Ovary (tissue), 3 donors: ENCODE measurements at regions not wholly inside any gene's neighbourhood (a gene's known extent, or its start where the extent isn't known, plus 50 kb on each side); places are given as distances from the start of the nearest gene placed in this dataset.

Experiments used
- CTCF ChIP-seq, 3 donors: fragments of 450-650 bp in 2 of 3; fragments of 200-600 bp in 1 of 3; IDR thresholded peaks; one replicate each; pipeline versions ENCODE4 v1.5.1 to v1.8.0; 2016 to 2022; ENCODE audit warnings: antibody characterized with exemption in 3 of 3, mild to moderate bottlenecking in 1 of 3
- EP300 ChIP-seq: sonication (generic); formaldehyde crosslinking; IDR thresholded peaks from one replicate; pipeline ENCODE4 v1.6.1; 2017; ENCODE audit warnings: antibody characterized with exemption
- POLR2A ChIP-seq: fragments of 450-650 bp; IDR thresholded peaks from one replicate; pipeline ENCODE4 v1.6.1; 2017; ENCODE audit warnings: antibody characterized with exemption, mild to moderate bottlenecking, moderate library complexity
- donor health status: DM: no; HTN: no; CAD: no.

GRCh38 chr4:64784125-64784524, 374.9 kb upstream of the TECRL start:
- TF ChIP-seq POLR2A = no peak
- TF ChIP-seq CTCF (IDR thresholded peaks at IDR 0.05) = no peak
- TF ChIP-seq EP300 = no peak
